ENCODE measurements at regions not wholly inside any gene's neighbourhood (a gene's known extent, or its start where the extent isn't known, plus 50 kb on each side); places are given as distances from the start of the nearest gene placed in this dataset.
A peak's percentile ranks its signal among the peaks of the same experiment; 100 is the strongest.

DNA sequence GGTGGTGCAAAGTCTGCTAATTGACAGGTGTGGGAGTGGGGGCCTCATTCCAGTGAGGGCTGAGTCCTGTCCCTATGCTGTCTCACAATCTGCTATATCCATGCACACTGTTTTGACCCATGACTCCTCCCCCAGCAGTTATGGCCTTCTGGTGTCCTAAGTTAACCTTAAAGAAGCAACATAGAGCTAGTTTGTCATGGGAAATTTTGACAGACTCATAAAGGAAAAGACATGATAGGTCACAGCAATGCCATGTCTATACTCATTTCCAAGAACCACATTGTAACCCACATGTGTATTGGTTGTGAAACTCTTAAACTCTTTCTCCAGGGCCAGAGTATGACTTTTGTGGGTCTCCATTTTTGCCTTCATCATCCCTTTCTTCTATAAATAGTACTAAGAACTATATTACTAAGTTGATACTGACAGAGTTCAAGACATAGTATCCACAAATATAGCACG lies 78.2 kb upstream of the SLC1A4 start:
- Histone ChIP-seq H4K91ac (replicated peaks; ENCODE audit: insufficient read length, low read length) (peak overlapping the region; percentile 32), H3K36me3 (ENCODE audit: control insufficient read depth in 2 of 4, insufficient read depth in 4 of 4, low read length in 3 of 4) (no peaks in the 10 kb centered on the region), H2BK5ac (ENCODE audit: low read depth, low read length) (no peak overlapping the region), H3K14ac (ENCODE audit: insufficient read length) (no peak overlapping the region), H3K79me2 (ENCODE audit: control insufficient read depth in 1 of 2, insufficient read depth in 2 of 2, low read length in 2 of 2) (no peaks in the 10 kb centered on the region), H4K8ac (ENCODE audit: extremely low read depth, insufficient read depth, low read length) (no peak overlapping the region), H3K79me1 (ENCODE audit: low read depth, low read length) (no peaks in the 10 kb centered on the region), H2AK5ac (ENCODE audit: low read depth, low read length) (no peak overlapping the region), H4K20me1 (replicated peaks in 1 of 2; ENCODE audit: control insufficient read depth in 1 of 2, insufficient read depth in 2 of 2, low read length in 2 of 2) (no peaks in the 10 kb centered on the region), H3K56ac (replicated peaks; ENCODE audit: insufficient read length, low read depth, low read length) (no peak overlapping the region), H2AFZ (ENCODE audit: low read length) (no peak overlapping the region), H3K9me3 (ENCODE audit: insufficient read depth in 2 of 2, low read depth in 1 of 2, low read length in 1 of 2) (no peaks in the 10 kb centered on the region), H2BK20ac (ENCODE audit: low read length) (no peak overlapping the region), H3K23me2 (ENCODE audit: low read depth, low read length) (no peaks in the 10 kb centered on the region), H3K23ac (ENCODE audit: insufficient read length) (no peak overlapping the region), H4K5ac (ENCODE audit: insufficient read length, low read depth, low read length) (no peak overlapping the region), H3K27me3 (replicated peaks in 1 of 4; ENCODE audit: control insufficient read depth in 3 of 4, extremely low read depth in 1 of 4, insufficient read depth in 3 of 4, low read length in 3 of 4) (no peaks in the 10 kb centered on the region), H3K4me2 (ENCODE audit: insufficient read depth in 1 of 2, low read depth in 2 of 2, low read length in 2 of 2) (no peak overlapping the region), H2BK120ac (replicated peaks; ENCODE audit: low read depth, low read length) (no peak overlapping the region), H3K4ac (replicated peaks; ENCODE audit: insufficient read length, low read depth, low read length) (no peak overlapping the region), H3K9ac (replicated peaks in 1 of 4; ENCODE audit: extremely low read depth in 1 of 4, low read depth in 3 of 4, low read length in 3 of 4) (no peak overlapping the region), H3K18ac (ENCODE audit: extremely low read depth, low read length) (peak overlapping the region; percentile 42; the same call in 1 of the 2 replicates), H3K27ac (ENCODE audit: low read depth, low read length) (no peak overlapping the region), H2BK15ac (ENCODE audit: low read length) (no peak overlapping the region), H2BK12ac (ENCODE audit: low read depth, low read length) (no peak overlapping the region), H3K4me1 (replicated peaks in 1 of 4; ENCODE audit: control insufficient read depth in 3 of 4, insufficient read depth in 4 of 4, low read length in 3 of 4) (no peaks in the 10 kb centered on the region; a peak in 2 of 7 replicates), H3K4me3 (ENCODE audit: extremely low read depth in 1 of 4, insufficient read depth in 2 of 4, low read depth in 3 of 4, low read length in 4 of 4) (no peak overlapping the region)
- 77% methylated on average over 1 of the region's 1 CpG; no CpG with 5 or more reads in 1 of the 2 experiments for WGBS, 2 experiments (ENCODE audit: extremely low coverage in 1 of 2, insufficient coverage in 1 of 2, insufficient read length in 1 of 2, insufficient replicate concordance in 2 of 2, low coverage in 1 of 2, low lambda C conversion rate in 2 of 2, missing lambda C conversion rate in 1 of 2)
- DNase-seq (ENCODE audit: low read depth in 1 of 2, low spot score in 2 of 2) (no peak), FAIRE-seq (no peak)
- ChIA-PET CTCF (ENCODE audit: partially characterized antibody) (no interaction called here), POLR2A (ENCODE audit: partially characterized antibody) (no interaction called here)
- TF ChIP-seq EGR1 (IDR thresholded peaks at IDR 0.05; ENCODE audit: borderline replicate concordance, low read depth, low read length): no peak
- no peak for TF ChIP-seq RNF2 (IDR thresholded peaks at IDR 0.05; ENCODE audit: borderline replicate concordance, low read depth, low read length, missing control alignments, poor library complexity, severe bottlenecking)
- TF ChIP-seq, protein P1, sequence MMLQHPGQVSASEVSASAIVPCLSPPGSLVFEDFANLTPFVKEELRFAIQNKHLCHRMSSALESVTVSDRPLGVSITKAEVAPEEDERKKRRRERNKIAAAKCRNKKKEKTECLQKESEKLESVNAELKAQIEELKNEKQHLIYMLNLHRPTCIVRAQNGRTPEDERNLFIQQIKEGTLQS (IDR thresholded peaks at IDR 0.05; ENCODE audit: insufficient read depth, low read depth, low read length): no peak
- no peak for TF ChIP-seq RFX5 (IDR thresholded peaks at IDR 0.05; ENCODE audit: borderline replicate concordance, low read depth, low read length)
- TF ChIP-seq RXRA (IDR thresholded peaks at IDR 0.05; ENCODE audit: insufficient read depth, low read depth, low read length): no peak
- TF ChIP-seq SIX5 (IDR thresholded peaks at IDR 0.05; ENCODE audit: low read depth, low read length): no peak
- TF ChIP-seq ASH2L (IDR thresholded peaks at IDR 0.05; ENCODE audit: low read length): no peak
- no peak for TF ChIP-seq YY1 (IDR thresholded peaks at IDR 0.05; ENCODE audit: low read depth, low read length)
- TF ChIP-seq SP4 (IDR thresholded peaks at IDR 0.05; ENCODE audit: low read length): no peak
- no peak for TF ChIP-seq EZH2 (IDR thresholded peaks at IDR 0.05; ENCODE audit: low read depth, low read length, severe bottlenecking)
- TF ChIP-seq CBX5 (IDR thresholded peaks at IDR 0.05; ENCODE audit: low read depth, low read length): no peak
- TF ChIP-seq GTF2F1 (IDR thresholded peaks at IDR 0.05; ENCODE audit: borderline replicate concordance, low read depth, low read length): no peak
- TF ChIP-seq TEAD4 (IDR thresholded peaks at IDR 0.05; ENCODE audit: low read depth, low read length): no peak
- TF ChIP-seq NANOG (IDR thresholded peaks at IDR 0.05; ENCODE audit: insufficient read depth, low read depth, low read length, poor library complexity, severe bottlenecking): no peak

Measured in H1 (cell line).